ENCODE measurements at regions not wholly inside any gene's neighbourhood (a gene's known extent, or its start where the extent isn't known, plus 50 kb on each side); places are given as distances from the start of the nearest gene placed in this dataset.

GRCh38 chr3:87041191-87041590 lies 50.2 kb upstream of the VGLL3 start:
- DNase-seq (ENCODE audit: low read depth): no peak

Data from EH (cell line).